ENCODE measurements at regions not wholly inside any gene's neighbourhood (a gene's known extent, or its start where the extent isn't known, plus 50 kb on each side); places are given as distances from the start of the nearest gene placed in this dataset.

GRCh38 chr18:28365411-28365831 is 188.5 kb upstream of the CDH2 start:
- TF ChIP-seq, protein P1, sequence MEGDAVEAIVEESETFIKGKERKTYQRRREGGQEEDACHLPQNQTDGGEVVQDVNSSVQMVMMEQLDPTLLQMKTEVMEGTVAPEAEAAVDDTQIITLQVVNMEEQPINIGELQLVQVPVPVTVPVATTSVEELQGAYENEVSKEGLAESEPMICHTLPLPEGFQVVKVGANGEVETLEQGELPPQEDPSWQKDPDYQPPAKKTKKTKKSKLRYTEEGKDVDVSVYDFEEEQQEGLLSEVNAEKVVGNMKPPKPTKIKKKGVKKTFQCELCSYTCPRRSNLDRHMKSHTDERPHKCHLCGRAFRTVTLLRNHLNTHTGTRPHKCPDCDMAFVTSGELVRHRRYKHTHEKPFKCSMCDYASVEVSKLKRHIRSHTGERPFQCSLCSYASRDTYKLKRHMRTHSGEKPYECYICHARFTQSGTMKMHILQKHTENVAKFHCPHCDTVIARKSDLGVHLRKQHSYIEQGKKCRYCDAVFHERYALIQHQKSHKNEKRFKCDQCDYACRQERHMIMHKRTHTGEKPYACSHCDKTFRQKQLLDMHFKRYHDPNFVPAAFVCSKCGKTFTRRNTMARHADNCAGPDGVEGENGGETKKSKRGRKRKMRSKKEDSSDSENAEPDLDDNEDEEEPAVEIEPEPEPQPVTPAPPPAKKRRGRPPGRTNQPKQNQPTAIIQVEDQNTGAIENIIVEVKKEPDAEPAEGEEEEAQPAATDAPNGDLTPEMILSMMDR (conservative IDR thresholded peaks at IDR 0.05 in 1 of 2, IDR thresholded peaks at IDR 0.05 in 1 of 2; ENCODE audit: extremely low read depth in 1 of 2, insufficient read depth in 1 of 2, low read depth in 1 of 2, low read length in 2 of 2): no peak
- no peak for TF ChIP-seq EZH2 (IDR thresholded peaks at IDR 0.05; ENCODE audit: borderline replicate concordance, low read length)

All from mammary epithelial cell (primary cell).